GM12874 (cell line): ENCODE measurements at regions not wholly inside any gene's neighbourhood (a gene's known extent, or its start where the extent isn't known, plus 50 kb on each side); places are given as distances from the start of the nearest gene placed in this dataset.

ENCODE experiments used
- TF ChIP-seq, protein P1 (sequence below): IDR thresholded peaks from 2 replicates; pipeline ENCODE4 v1.5.1; 2011; ENCODE audit warnings: low read depth, mild to moderate bottlenecking, control low read depth, low read length, moderate library complexity; ENCODE audit not compliant: insufficient read depth

DNA sequence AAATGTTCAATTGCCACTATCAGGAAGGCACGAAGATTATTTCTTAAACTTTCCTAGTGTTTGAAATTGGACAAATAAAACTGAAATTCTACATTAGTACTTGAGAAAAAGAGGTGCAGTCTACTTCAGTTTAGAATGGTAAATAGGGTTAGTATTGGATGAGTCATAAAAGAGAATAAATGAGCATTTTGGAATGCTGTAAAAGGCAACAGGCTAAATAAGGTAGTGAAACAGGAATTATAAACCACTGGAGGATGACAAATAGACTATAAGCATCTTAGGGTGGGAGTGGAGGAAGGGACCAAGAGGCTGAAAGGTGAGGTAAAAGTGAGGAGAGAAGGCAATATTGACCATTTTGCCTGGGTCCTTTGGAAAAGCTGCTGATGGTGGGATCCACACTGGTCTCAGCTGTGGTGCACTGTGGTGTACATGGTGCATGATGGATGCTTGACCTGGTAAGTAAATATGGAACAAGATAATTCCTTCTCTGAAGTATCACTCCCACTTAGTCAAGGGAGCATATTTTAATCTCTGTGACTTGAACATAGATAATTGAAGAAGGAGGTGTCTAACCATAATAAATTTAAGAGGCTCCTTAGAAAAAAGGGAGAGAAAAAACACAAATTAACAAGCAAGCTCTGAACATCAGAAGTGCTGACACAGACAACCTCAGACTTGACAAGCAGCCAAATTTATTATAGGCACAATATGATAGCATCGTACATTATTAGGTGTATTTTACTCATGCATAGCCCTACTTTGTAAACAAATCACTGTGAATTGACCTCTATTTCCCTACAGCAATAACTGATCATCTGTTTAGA lies 76.4 kb upstream of the SCIN start:
- TF ChIP-seq, protein P1, sequence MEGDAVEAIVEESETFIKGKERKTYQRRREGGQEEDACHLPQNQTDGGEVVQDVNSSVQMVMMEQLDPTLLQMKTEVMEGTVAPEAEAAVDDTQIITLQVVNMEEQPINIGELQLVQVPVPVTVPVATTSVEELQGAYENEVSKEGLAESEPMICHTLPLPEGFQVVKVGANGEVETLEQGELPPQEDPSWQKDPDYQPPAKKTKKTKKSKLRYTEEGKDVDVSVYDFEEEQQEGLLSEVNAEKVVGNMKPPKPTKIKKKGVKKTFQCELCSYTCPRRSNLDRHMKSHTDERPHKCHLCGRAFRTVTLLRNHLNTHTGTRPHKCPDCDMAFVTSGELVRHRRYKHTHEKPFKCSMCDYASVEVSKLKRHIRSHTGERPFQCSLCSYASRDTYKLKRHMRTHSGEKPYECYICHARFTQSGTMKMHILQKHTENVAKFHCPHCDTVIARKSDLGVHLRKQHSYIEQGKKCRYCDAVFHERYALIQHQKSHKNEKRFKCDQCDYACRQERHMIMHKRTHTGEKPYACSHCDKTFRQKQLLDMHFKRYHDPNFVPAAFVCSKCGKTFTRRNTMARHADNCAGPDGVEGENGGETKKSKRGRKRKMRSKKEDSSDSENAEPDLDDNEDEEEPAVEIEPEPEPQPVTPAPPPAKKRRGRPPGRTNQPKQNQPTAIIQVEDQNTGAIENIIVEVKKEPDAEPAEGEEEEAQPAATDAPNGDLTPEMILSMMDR: no peak

DNA sequence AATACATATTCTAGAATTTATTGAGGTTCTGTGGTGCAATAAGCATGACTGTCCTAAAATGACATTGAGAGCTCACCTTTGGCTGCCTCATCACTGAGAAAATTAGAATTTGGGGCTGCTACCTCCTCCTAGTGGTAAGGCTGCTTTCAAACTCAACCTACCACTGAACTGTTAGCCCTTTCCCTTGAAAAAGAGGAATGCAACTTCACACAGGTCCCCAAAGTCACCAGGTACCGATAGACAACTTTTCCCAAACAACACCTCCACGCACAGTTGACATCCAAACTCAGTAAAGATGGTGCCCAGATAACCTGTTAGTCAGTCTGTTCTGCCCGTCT lies 75.9 kb upstream of the SCIN start:
- TF ChIP-seq, protein P1: no peak

DNA sequence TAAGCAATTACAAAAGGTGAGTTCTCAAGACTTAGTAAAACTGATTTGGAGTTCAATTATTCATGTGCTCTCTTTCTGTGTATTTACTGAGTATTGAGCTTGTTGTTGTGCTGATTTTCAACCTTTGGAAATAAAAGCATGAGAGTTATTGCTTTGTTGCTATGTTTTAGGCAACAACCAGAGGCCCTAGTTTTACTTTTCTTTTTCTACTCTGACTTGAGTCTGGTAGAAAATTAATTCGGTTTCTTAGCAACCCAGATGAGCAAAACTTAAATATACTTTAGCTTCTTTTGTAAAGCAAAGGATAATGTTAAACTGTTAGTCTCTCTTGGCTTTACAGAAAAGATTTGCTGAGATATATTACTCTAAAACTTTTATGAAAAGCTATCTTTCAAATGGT lies 66.4 kb upstream of the SCIN start:
- TF ChIP-seq, protein P1: no peak

DNA sequence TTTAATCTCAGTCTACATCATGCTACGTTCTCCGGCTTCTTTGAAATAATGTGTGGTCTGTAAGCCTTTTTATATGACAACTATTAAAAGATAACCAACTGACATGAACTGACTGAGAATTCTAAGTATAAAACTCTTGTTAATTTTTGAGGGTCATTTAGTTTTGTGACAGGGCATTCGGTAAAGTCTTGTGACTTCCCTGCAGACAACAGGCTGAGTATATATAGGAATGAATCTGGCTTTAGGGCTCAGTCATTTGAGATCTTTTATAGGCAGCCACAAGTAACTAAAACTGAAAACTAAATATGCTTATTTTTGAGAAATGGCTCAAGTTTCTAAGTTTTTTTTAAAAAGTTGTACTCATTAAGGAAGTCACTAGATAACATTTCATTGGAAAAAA lies 62.5 kb upstream of the SCIN start:
- TF ChIP-seq, protein P1: no peak

DNA sequence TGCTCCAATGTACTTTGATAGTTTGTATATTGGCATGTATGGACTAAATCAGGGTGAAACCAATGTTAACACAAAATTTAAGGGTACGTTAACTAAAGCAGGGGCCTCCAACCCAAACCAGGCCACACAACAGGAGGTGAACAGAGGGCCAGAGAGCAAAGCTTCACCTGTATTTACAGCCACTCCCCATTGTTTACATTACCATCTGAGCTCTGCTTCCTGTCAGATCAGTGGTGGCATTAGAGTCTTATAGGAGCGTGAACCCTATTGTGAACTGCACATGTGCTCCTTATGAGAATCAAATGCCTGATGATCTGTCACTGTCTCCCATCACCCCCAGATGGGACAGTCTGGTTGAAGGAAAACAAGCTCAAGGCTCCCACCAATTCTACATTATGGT lies 62.0 kb upstream of the SCIN start:
- TF ChIP-seq, protein P1: no peak

DNA sequence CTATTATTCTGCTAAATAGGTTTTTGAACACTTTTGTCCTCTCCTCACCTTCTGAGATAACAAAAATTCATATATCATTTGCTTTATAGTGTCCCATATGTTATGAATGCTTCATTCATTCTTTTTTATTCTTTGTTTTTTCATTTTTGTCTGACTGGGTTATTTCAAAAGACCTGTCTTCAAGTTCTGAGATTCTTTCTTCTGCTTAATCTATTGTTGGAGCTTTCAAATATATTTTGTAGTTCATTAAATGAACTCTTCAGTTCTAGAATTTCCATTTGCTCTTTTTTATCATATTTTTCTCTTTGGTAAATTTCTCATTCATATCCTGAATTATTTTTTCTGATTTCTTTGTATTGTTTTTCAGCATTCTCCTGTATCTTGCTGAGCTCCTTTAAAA lies 53.1 kb upstream of the SCIN start:
- TF ChIP-seq, protein P1: no peak

DNA sequence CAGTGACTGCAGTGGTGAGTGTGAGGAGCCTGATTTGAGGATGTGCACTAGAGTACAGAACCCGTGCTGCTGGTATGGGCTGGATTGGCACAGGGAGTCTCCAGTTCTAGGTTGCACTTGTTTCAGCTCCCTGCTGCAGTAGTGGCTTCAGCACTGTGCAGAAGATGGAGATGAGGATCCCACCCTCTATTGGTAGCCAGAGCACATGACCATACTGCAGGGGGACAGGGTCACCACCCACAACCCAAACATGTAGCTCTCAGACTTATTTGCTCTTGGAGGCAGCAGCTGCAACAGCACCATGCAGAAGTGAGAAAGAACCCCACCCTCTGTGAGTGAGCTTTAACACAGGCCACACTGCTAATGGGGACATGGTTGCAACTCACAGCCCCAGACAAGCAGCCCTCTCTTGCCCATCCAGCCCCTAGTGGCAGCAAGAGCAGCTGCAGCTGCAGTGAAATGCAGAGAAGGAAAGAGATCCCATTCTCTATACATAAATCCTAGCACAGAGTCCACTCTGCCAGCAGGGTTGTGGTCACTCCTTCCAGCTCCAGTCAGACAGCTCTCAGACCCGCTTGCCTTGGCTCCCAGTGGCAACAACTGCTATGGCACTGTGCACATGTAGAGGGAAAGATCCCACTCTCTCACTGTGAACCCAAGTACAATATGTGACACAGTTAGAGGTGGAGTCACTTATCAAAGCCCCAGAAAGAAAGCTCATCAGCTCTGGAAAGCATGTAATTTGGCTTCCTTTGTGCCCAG lies 51.4 kb upstream of the SCIN start:
- TF ChIP-seq, protein P1: peak; percentile 84
